ENCODE measurements at regions not wholly inside any gene's neighbourhood (a gene's known extent, or its start where the extent isn't known, plus 50 kb on each side); places are given as distances from the start of the nearest gene placed in this dataset.

GRCh38 chr12:93154753-93155480 lies 222.8 kb upstream of the NUDT4 start:
- DNase-seq (ENCODE audit: low spot score): no peak

- DNase-seq (ENCODE audit: low spot score): no peak
Measured at GRCh38 chr12:93156086-93156716, 221.5 kb upstream of the NUDT4 start.

- no peak for DNase-seq (ENCODE audit: low spot score)
Measured at GRCh38 chr12:93157279-93157678, 220.4 kb upstream of the NUDT4 start.

- no peak for DNase-seq (ENCODE audit: low spot score)
Measured at GRCh38 chr12:93158065-93158843, 219.5 kb upstream of the NUDT4 start.

GRCh38 chr12:93163260-93164036 lies 214.3 kb upstream of the NUDT4 start:
- DNase-seq (ENCODE audit: low spot score): no peak

- DNase-seq (ENCODE audit: low spot score): no peak
Measured at GRCh38 chr12:93164103-93164880, 213.4 kb upstream of the NUDT4 start.

- DNase-seq (ENCODE audit: low spot score): no peak
Measured at GRCh38 chr12:93165384-93165932, 212.3 kb upstream of the NUDT4 start.

DNA sequence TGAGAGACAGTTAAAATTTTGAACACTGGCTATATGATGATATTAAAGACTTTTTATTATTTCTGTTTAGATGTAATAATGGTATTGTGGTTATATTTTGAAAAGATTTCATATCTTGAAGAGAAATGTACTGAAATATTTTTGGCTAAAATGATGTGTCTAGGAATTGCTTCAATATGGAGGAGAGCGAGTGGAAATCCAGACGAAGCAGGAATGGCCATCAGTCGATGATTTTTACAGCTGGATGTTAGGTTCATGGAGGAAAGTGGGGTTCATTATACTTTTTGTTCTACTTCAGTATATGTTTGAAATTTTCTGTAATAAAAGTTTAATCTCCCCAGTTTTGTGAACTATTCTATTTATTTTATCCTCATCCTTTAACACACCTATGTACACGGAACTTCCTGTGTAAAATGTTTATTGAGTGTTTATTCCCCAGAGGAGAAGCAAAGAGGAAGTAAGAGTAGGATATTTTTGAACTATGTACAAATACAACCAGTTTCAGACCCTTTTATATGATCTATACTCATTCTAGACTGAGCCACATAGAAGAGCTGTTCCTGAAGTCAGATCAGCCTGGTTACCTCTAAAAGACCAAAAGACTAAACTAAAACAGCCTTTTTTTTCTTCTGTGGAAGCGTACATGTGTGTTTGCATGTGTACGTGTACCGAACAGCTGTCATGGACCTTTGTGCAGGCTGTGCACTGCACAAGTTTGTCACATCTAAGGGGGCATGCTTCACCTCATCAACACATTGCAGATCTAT lies 211.0 kb upstream of the NUDT4 start:
- DNase-seq (ENCODE audit: low spot score): peak; percentile 61

GRCh38 chr12:93167331-93167730 lies 210.4 kb upstream of the NUDT4 start:
- no peak for DNase-seq (ENCODE audit: low spot score)

GRCh38 chr12:93167841-93168492 lies 209.8 kb upstream of the NUDT4 start:
- peak; percentile 31 for DNase-seq (ENCODE audit: low spot score)

GRCh38 chr12:93168751-93169150 lies 209.0 kb upstream of the NUDT4 start:
- no peak for DNase-seq (ENCODE audit: low spot score)

DNA sequence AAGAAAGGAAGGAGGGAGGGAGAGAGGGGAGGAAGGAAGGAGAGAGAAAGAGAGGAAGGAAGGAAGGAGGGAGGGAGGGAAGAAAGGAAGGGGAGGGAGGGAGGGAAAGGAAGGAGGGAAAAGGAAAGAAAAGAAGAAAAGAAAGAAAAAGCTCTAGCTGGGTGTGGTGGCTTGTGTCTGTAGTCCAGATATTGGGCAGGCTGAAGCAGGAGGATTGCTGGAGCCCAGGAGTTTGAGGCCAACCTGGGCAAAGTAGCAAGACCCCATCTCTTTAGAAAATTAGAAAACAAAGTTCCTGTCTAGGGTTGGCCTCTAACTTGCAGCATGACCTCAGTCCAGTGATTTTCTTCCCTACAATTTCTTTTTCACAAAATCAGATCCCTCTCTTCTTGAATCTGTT lies 208.2 kb upstream of the NUDT4 start:
- no peak for DNase-seq (ENCODE audit: low spot score)

- no peak for DNase-seq (ENCODE audit: low spot score)
Measured at GRCh38 chr12:93170928-93171327, 206.8 kb upstream of the NUDT4 start.

DNA sequence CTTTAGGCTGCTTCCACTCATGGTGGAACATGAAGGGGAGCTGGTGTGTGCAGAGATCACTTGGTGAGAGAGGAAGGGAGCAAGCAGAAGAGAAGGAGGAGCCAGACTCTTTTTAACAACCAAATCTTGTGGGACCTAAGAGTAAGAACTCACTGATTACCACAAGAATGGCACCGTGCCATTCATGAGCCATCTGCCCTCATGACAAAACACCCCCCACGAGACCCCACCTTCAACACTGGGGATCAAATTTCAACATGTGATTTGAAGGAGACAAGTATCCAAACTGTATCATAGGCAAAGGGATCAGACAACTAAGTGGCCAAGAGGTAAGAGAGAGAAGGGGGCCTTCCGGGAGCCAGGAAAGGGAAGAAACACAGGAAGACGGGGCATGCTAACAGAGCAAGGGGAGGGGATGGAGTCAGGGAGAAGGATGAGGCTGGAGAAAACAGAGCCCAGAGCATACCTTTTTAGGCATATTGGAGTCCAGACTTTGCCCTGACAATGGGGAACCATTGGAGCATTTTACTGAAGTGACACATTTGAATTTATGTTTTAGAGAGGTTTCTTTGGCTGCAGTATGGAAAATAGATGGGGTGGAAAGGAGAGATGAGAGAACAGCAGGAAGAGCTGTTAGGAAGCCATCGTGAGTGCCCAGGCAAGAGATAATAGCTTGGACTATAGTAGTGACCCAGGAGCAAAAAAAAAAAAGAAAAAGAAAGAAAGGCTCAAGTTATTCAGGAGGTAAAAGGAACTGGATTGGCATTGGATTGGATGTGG lies 204.4 kb upstream of the NUDT4 start:
- no peak for DNase-seq (ENCODE audit: low spot score)

- DNase-seq (ENCODE audit: low spot score): no peak
Measured at GRCh38 chr12:93174048-93174447, 203.7 kb upstream of the NUDT4 start.

DNA sequence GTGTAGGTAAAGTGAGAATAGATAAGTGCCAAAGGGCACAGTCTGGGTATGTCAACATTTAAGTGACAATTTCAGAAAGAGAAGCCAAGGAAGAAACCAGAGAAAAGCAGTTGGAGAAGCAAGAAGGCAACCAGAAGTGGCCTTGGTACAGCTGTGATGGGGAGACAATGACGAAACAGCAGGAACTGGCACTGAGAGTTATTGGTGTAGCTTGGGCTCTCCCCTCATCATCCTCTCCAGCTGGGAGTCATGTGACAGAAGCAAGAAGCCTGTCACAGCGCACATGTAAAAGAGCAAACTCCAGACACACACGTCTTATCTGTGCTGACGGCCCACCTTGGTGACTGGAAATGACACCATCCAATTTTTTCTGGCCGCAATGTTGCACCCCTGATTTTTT lies 203.3 kb upstream of the NUDT4 start:
- DNase-seq (ENCODE audit: low spot score): no peak

- DNase-seq (ENCODE audit: low spot score): no peak
Measured at GRCh38 chr12:93176165-93176564, 201.6 kb upstream of the NUDT4 start.

DNA sequence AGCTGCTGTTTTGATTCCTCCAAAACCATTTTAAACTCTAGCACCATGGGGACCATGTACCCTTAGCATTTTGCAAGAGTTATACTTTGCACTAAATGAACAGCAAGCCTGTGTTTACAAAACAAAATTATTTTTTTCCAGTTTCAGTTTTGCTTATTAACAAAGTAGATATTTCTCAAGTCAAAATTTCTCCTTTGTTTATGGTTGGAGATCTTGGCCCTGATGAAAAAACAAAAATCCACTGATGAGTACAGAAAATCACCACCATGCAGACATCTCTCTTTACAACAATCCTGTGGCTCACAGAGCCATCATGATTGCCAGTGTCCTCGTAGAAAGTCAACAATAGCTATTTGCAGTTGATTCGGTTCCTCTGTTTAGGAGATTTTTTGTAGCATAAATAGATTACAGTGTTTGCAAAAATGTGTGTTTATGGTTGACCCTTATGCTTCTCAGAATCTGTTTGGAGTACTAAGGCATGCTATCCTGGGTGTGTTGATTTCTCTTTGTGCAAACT lies 201.1 kb upstream of the NUDT4 start:
- DNase-seq (ENCODE audit: low spot score): no peak
